HG02973 (cell line): ENCODE measurements at regions not wholly inside any gene's neighbourhood (a gene's known extent, or its start where the extent isn't known, plus 50 kb on each side); places are given as distances from the start of the nearest gene placed in this dataset.
A peak's percentile ranks its signal among the peaks of the same experiment; 100 is the strongest.

Experiments
- ATAC-seq: cut with Tn5 transposase; IDR thresholded peaks from one replicate; pipeline ENCODE4 v1.9.1; 2021; ENCODE audit warnings: moderate library complexity; ENCODE audit not compliant: unreplicated experiment

DNA sequence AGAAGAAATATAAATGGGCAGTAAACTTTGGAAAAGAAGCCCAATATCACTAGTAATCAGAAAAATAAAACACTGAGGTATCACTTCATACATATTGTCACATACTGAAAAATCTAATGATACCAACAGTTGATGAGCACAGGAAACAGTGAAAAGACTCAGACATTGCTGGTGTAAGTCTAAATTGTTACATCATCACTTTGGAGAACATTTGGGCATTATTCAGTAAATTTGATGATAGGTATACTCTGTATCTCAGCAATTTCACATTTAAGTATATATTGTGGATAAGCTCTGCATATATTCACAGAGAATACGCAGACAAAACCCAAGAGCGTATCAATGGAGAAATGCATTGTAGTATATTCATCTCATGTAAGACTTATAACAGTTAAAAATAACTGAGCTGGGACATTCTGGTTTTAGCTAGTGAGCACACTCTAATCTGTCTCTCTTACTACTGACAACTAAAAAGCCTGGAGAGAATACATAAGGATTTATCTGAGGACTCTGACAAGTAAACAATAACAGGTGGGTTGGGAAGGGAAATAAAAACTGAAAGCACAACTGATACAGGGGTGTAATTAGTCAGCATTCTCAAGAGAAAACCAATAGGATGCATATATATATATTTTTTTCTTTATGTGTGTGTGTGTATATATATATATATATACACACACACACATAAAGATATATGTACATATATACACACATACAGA lies 212.7 kb upstream of the JUN start:
- ATAC-seq, result peak; percentile 91

GRCh38 chr1:58997060-58997411 lies 213.2 kb upstream of the JUN start:
- peak; percentile 71 for ATAC-seq

DNA sequence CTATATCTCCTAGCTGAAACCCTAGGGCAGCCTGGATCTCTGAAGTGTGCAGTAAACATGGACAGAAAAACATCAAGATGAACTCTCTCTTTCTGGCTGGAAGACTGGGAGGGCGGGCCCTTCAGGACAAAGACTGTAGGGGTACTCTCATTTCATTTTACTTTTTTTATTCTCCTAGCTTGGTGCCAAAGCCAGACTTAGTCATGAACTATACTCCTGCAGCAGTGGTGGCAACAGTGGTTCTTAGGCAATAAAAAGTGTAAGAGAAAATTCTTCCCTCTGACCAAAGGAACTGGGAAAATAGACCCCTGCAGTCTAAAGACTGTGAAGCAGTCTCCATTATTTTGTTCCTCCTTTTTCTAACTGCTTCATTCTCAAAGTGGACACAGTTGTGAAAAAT lies 213.8 kb upstream of the JUN start:
- no peak for ATAC-seq

DNA sequence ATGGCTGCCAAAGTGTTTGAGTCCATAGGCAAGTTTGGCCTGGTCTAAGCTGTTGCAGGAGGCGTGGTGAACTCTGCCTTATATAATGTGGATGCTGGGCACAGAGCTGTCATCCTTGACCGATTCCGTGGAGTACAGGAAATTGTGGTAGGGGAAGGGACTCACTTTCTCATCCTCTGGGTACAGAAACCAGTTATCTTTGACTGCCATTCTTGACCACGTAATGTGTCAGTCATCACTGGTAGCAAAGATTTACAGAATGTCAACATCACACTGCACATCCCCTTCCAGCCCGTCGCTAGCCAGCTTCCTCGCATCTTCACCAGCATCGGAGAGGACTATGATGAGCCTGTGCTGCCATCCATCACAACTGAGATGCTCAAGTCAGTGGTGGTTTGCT lies 215.8 kb upstream of the JUN start:
- ATAC-seq, result no peak

GRCh38 chr1:59004755-59005154 lies 220.9 kb upstream of the JUN start:
- no peak for ATAC-seq

DNA sequence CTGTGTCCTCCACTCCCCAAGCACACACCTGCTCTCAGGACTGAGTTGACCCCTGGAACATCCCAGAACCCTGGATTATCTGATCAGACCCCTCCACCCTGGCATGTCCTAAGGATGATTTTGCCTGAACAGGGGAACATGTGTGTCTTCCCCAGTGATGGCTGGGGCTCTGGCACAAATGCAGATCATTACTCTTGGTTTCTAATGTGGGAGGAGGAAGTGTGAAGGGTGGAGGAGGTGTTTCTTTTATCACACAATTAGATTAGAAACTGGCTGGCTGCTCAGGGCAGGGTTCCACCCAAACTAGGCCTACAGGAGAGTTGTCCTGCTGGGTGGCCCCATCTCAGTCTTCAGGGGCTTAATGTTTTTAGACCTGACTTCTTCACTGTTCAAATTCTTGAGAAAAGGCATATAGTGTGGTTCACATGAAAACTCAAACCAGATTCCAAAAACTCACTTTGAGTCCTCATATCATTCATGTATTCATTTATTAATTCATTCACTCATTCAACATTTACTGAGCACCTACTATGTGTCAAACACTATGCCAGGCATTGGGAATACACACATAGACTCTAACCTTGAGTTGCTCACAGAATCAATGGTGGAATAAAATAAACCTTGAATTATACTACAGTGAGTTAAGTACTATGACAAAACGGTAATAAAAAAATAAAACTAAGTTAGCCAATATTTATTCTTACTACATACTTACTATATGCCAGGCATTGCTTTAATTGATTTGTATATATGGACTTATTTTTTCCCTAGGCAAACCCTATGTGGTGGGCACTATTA lies 221.8 kb upstream of the JUN start:
- ATAC-seq, result peak; percentile 54

DNA sequence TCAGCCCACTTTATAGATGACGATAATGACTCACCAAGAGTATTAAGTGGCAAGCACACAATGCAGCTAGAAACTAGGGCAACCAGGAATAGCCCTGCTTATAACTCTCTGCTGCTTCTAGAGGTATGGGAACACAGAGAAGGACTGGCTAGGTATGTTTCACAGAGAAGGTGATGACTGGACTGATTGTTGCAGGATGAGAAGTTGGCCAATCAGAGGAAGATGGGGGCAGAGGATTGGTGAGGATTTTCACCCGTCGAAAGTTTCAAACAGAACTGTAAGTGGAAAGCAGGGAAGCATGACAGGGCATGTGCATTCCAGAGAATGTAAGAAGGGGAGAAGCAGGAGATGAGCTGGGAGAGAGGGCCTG lies 222.4 kb upstream of the JUN start:
- no peak for ATAC-seq

GRCh38 chr1:59006932-59007331 lies 223.1 kb upstream of the JUN start:
- no peak for ATAC-seq

- peak; percentile 10 for ATAC-seq
Observed at GRCh38 chr1:59007429-59007819, 223.6 kb upstream of the JUN start.

GRCh38 chr1:59007820-59008598 lies 224.2 kb upstream of the JUN start:
- ATAC-seq, result peak; percentile 44

DNA sequence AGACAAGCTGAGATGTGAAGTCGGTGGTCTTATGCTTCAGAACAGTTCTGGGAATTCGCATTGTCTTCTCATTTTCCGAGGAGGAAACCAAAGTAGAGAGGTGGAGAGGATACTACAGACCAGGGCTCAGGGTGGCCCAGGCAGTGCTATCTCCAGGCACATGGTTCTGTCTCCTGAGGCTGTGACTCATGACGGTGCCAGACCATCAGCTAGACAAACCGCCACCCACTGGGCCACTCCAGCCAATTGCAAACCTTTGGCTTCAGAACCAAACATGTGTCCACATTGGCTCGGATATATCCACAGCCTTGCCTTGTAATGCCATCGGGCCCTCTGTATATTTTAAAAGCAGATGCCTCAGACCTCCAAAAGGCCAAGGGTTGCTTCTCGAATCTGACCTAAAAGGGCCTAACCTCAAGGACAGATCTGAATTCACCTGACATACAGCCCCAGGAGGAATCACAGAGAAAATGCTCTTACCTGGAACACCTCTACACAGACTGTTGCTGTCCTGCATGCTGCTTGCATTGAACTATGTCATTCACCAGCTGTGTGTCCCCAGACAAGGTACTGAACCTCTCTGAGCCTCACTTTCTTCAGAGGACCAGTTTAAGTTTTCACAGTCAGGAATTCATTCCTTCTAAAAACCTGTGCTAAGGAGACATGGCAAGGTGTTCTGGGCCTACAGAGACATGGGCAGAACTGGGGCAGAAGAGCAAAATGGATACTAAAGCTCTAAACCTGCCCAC lies 224.9 kb upstream of the JUN start:
- ATAC-seq, result no peak

GRCh38 chr1:59011663-59012062 lies 227.8 kb upstream of the JUN start:
- no peak for ATAC-seq

DNA sequence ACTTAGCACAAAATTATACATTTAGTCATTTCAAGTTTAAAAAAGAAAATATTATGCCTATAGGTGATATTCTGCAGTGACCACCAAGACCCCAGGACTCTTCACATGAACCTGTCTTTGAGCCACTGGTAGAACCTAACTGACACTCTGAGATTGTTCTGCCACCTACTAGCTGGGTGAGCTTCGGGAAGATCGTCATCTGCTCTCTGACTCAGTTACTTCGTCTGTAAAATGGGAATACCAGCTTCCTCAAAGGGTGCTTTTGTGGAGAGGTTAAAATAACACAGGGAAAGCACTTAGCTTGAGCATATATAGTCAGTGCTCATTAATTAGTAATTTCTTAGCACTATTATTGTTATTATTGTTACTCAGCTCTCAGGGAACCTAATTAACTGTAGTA lies 228.5 kb upstream of the JUN start:
- ATAC-seq, result no peak

DNA sequence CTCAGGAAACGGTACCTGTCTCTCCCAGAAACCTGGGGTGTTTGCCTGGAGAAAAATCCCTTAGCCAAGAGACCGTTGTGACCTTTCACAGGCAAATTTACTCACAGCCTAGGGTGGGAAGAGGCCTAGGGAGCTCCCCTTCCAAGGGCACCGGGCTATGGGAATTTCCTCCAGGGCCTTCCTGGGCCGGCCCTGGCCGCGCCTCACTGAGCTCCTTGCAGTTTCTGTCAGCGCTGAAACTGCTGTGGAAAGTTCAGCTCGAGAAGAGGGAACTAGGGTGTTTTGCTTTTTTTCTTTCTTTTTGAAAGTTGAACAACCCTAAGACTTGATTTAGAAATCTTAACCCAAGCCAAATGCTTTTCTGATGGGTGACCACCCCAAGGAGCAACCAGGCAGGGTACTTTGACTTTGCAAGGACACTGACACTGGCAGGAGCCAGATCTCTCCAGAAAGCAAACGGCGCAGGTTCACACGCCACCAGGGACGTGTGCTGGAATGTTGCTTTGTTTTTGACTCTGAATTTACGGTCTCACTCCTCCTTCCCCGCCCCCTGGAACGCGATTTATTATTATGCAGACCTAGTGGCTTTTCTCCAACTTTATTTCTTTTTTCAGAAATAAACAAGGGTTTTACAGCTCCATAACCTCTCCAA lies 229.6 kb upstream of the JUN start:
- ATAC-seq, result peak; percentile 63

- ATAC-seq, result no peak
Observed at GRCh38 chr1:59013928-59014279, 230.1 kb upstream of the JUN start.

DNA sequence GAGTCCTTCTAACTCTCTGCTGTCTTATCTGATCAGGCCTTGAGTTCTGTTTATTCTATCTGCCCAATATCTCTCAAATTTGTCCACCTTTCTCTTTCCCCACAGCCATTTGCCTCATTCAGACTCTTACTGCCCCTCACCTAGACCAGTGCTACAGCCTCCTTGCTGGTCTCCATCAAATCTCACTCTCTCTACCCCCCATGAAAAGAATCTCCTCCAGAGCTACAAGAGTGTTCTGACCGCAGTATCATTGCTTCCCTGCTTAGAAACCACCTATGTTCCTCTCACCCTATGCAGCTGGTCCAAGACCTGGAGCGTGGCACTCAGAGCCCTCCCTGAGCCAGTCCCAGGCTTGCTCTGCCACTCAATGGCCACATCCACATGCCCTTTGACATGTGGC lies 231.0 kb upstream of the JUN start:
- ATAC-seq, result no peak

DNA sequence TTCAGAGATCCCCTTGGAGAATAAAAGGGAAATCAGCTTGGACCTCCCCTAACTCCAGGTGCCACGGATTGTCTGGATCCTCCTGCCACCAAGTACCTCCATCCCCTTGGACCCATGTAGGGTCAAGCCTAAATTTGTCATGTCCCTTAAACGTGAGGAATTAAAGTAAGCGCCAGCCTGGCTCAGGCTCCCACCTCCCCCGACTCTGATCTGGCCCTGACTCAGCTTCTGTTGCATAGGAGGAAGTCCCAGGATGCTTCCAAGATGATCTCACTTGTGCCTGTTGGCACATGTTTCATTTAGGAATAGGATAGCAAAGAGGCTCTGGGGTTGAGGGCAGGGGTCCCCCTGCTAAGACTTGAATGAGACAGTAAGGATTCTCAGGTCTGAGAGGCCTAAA lies 231.9 kb upstream of the JUN start:
- ATAC-seq, result no peak

- no peak for ATAC-seq
Observed at GRCh38 chr1:59016390-59016789, 232.5 kb upstream of the JUN start.

DNA sequence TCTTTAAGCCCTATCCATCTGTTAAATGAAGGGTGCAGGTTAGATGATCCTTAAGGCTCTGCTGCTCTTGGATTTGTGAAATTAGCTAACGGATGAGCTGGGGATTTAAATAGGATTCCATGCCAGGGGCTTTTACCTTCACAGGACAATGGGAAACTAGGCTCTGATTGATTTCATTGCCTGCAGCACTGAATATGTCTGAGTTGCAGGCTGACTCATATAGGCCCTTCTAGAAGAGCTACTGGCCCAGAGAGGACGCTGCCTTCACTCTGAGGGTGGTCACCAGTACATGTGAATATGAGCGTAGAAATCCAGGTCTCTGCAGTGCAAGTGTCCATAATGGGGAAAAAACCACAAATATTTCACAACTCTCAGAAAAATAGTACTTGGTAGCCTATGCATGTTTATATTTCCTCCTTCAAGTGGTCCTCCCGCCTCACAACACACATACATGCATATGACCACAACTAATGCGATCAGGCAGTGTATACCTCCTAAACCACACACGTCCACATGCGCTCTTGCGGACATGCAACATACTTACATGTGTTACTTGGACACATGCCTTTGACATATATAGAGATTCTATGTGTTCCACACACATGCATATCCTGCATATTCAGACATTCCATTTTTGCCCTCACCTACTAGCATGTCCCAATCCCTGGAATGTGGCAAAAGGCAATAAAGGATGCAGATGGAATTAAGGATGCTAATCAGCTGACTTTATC lies 233.8 kb upstream of the JUN start:
- no peak for ATAC-seq

DNA sequence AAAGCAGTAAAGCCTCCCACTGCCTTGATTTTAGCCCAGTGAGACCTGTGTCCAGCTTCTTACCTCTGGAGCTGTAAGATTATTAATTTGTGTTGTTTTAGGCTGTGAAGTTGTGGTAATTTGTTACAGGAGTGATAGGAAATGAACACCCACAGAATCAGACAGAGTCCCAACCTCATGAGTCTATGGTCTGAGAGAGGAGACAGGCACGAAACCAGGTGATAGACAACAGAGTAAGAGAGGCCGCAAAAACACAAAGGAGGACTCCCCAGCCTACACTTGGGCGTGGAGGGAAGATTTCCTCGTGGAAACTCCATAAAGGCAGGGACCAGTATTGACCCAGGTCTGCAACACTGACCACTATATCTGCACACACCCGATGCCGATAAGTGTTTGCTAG lies 234.6 kb upstream of the JUN start:
- no peak for ATAC-seq
